ENCODE measurements at regions not wholly inside any gene's neighbourhood (a gene's known extent, or its start where the extent isn't known, plus 50 kb on each side); places are given as distances from the start of the nearest gene placed in this dataset.
A peak's percentile ranks its signal among the peaks of the same experiment; 100 is the strongest.

DNA sequence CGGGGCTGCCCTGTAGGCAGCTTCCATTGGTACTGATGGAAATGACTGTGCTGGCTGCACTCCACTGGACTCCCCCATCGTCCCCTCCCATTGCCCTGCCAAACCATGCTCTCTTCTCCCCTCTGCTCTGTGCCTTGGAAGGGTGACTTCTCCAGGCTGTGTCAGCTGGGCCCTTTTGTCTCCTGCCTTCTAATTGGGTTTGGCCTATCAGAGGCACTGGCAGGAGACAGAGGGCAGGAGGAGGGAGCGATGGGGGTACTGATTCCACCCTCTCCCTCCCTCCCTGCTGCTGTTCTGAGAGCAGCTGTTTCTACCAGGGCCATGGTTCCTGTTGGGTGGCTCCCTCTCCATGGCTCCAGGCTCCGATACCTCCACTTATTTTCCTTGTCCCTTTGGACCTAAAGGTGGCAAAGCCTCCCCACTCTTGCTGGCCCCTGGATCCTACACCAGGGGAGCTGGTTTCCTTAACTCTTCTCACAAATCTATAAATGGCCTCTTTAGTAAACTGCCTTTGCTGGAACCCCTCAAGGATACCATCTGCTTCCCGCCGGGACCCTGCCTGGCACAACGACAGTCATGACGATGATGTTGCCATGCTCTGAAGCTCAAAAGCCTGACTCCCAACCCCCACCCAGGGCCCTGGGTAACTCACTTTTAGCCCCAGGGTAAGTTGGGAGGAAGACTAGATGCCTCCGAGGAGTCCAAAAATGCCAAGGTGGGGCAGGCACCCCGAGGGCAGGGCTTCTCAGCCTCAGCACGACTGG is 123.8 kb upstream of the RPL38 start:
- WGBS, 10 experiments, result 58 to 85% (median 74%) methylated on average over 2 to 9 of the region's 11 CpGs; no CpG with 5 or more reads in 3 of the 10 experiments
- Histone ChIP-seq H3K27ac (no peak overlapping the region), H3K4me3 (no peak overlapping the region), H3K4me1 (replicated peaks in 1 of 2) (peaks cover 10 to 27% of the 10 kb centered on the region in 2 donors)
- peak in 4 of 8 experiments; percentile 9 to 37 (median 32) for ATAC-seq (replicated peaks in 6 of 8)
- in situ Hi-C loops (cut with MboI; ENCODE audit: low pct_unique_long_range_greater_than_20kb in 2 of 9, low sequenced_read_pairs in 9 of 9, unreplicated experiment in 9 of 9), result no loop called here

DNA sequence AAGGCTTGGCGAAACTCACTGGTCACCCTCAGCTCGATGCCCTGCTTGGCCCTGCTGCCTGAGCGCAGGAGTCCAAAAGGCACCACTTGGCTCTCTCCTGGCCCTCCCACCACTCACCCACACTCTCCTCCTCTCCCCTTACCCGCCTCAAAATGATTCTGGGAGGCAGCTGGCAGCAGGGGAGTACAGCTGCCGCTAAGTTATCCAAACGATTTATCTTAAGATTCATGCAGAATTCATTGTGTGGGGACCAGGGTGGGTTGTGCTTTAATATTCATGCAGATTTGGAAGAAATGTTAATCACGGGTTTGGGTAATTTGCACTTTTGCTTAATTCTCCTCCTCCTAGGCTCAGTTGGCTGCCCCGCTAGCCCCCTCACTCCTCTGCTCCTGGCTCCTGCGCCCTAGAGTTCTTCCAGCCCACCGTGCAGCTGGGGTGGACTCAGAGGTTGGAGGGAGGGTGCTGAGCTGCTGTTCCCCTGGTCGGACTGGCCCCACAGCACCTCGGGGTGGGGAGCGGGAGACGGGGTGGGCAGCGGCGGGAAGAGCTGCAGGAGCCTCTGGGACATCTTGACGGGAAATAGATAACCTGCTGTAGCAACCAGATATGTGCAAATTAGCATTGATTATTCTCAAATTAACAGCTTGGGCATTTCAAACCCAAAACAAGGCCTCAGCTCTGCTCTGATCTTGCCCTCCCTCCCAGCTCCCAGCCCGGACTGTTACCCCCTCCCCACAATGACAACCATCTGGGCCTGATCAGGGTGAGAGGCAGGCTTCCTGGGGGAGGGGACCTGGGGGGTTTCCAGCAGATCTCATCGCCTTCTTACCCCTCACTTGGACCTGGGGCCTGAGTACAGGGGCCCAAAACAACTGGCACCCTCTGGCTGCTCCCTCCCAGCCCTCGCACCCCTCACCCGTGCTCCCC is 122.6 kb upstream of the RPL38 start:
- Histone ChIP-seq H3K27ac (no peak overlapping the region), H3K4me1 (replicated peaks in 1 of 2) (peaks cover 10 to 27% of the 10 kb centered on the region in 2 donors), H3K4me3 (no peak overlapping the region)
- peak; percentile 42 to 88 (median 63) for ATAC-seq (replicated peaks in 6 of 8)
- WGBS, 10 experiments, result 7 to 80% (median 58%) methylated on average over 1 to 8 of the region's 21 CpGs; no CpG with 5 or more reads in 2 of the 10 experiments
- in situ Hi-C loops (cut with MboI; ENCODE audit: low pct_unique_long_range_greater_than_20kb in 2 of 9, low sequenced_read_pairs in 9 of 9, unreplicated experiment in 9 of 9), result no loop called here

DNA sequence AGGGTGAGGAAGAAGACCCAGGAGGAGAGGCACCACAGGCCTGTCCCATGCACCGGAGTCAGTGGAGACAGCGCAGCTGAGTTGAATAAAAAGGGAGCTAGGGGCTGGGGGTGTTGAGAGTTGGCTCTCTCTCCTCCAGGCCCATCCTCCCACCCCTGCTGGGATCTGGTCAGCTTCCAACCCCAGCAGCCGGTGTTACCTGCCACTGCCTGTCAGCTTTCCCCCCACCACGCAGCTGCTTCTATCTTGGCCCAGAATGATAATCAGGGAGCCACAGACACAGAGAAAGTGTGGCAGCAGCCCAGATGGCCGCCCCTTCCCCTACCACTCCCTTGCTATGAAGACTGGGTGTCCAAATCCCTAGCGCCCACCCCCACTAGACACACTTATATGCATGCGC is 120.6 kb upstream of the RPL38 start:
- Histone ChIP-seq H3K4me3 (no peak overlapping the region), H3K27ac (no peak overlapping the region), H3K4me1 (replicated peaks in 1 of 2) (peaks cover 12 to 24% of the 10 kb centered on the region in 2 donors)
- in situ Hi-C loops (cut with MboI; ENCODE audit: low pct_unique_long_range_greater_than_20kb in 2 of 9, low sequenced_read_pairs in 9 of 9, unreplicated experiment in 9 of 9), result no loop called here
- 62 to 100% (median 100%) methylated on average over 1 to 3 of the region's 7 CpGs; no CpG with 5 or more reads in 5 of the 10 experiments for WGBS, 10 experiments
- no peak for ATAC-seq (replicated peaks in 6 of 8)

DNA sequence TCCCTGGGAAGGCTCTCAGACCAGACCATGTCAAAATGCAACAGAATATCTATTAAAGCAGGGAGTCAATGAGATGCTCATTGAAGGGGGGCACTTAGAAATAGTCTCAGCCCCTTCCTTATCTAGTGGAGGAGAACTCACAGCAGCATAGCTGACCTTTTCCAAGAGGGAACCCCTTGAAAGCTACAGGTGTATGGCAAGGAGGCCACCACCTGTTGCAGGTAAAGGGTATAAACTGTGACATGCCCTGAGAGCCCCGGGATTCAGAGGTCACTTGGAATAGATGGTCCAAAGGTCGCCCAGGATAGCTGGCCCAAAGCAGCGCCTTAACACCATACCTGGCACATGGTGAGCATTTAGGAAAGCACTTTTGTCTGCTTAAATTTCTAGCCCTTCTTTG is 120.2 kb upstream of the RPL38 start:
- Histone ChIP-seq H3K4me3 (no peak overlapping the region), H3K4me1 (replicated peaks in 1 of 2) (peaks cover 16 to 24% of the 10 kb centered on the region in 2 donors), H3K27ac (no peak overlapping the region)
- WGBS, 10 experiments, result 7 to 100% (median 80%) methylated on average over 1 to 3 of the region's 3 CpGs; no CpG with 5 or more reads in 5 of the 10 experiments
- no peak for ATAC-seq (replicated peaks in 6 of 8)
- in situ Hi-C loops (cut with MboI; ENCODE audit: low pct_unique_long_range_greater_than_20kb in 2 of 9, low sequenced_read_pairs in 9 of 9, unreplicated experiment in 9 of 9), result no loop called here

DNA sequence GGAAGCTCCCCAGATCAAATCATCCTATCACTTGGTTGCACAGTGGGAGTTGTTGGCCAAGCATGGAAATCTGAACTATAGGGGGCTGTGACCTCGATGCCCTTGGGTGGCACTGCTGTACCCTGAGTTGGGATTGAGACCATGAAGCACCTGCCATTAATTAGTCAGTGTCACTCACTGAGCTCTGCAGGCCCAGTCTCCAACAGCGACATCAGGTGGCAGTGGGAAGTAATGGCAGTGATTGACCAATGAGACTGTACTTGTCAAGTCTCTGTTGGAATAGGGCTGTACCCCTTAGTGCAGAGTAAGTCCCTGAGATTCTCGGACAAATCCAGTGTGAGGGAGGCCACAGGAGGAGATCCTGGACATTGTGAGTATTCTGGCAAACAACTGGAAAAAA is 118.0 kb upstream of the RPL38 start:
- ATAC-seq (replicated peaks in 6 of 8), result no peak
- no peak overlapping the region for H3K27ac ChIP-seq
- in situ Hi-C loops (cut with MboI; ENCODE audit: low pct_unique_long_range_greater_than_20kb in 2 of 9, low sequenced_read_pairs in 9 of 9, unreplicated experiment in 9 of 9), result no loop called here
- 7 to 88% (median 60%) methylated on average over 1 to 3 of the region's 3 CpGs; no CpG with 5 or more reads in 3 of the 10 experiments for WGBS, 10 experiments
- H3K4me3 ChIP-seq, result no peak overlapping the region
- peaks cover 26 to 29% of the 10 kb centered on the region in 2 donors for H3K4me1 ChIP-seq (replicated peaks in 1 of 2)

DNA sequence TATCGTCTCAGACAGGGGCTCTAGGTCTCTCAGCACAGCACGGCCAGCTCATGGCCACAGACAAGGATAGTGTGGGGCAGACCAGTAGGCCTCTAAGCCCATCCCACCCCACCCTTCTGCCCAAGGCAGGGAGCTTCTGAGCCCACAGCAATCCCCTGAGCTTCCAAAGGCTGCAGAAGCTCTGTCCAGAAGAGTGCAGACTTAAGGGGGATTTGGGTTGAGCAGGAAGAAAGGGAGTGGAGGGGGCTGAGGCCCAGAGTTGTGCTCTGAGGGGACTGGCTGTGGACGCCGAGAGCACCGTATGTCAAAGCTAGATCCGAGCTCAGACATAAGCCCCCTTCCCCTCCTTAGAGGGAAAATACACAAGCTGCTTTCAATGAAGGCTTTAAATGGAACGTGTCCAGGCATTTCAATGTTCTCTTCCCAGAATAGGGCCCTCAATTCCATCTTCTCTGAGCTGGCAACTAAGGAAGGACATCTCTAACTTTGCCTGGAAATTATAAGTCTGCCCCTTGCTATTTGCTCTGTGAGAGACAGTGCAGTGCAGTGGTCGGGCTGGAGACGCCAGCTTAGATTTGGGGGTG is 116.4 kb upstream of the RPL38 start:
- in situ Hi-C loops (cut with MboI; ENCODE audit: low pct_unique_long_range_greater_than_20kb in 2 of 9, low sequenced_read_pairs in 9 of 9, unreplicated experiment in 9 of 9), result no loop called here
- Histone ChIP-seq H3K4me1 (replicated peaks in 1 of 2) (peaks cover 15 to 19% of the 10 kb centered on the region in 2 donors), H3K27ac (no peak overlapping the region), H3K4me3 (no peak overlapping the region)
- WGBS, 10 experiments, result 14 to 100% (median 32%) methylated on average over 1 to 5 of the region's 9 CpGs; no CpG with 5 or more reads in 4 of the 10 experiments
- no peak for ATAC-seq (replicated peaks in 6 of 8)

DNA sequence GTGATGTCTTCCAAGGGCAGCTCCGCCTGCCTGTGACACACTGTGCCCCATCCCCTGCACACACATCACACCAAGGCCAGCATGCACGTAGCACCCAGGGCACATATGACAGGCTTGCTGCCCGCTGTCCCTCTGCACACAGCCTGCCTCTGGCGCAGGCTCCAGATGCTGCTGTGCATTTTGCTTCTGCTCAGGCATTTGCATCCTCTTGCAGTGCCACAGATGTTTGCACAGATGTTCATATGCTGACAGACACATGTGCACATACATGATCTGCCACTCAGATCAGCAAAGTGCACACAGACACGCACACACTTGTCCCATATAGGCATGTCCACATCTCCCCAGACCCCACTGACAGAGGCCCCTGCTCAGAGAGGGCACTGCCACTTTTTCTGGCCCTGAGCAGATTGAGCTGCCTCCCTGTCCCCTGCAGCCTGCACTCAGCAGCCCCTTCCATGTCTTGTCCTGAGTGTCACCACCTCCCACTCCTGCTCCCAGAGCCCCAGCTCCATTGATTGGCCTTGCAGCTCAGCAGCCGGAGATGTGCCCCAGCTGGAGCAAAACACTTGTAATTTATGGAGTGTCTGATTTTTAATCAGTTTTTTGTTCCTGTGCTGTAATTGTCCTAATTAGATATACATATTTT is 115.1 kb upstream of the RPL38 start:
- 0 to 90% (median 51%) methylated on average over 1 to 5 of the region's 6 CpGs; no CpG with 5 or more reads in 4 of the 10 experiments for WGBS, 10 experiments

DNA sequence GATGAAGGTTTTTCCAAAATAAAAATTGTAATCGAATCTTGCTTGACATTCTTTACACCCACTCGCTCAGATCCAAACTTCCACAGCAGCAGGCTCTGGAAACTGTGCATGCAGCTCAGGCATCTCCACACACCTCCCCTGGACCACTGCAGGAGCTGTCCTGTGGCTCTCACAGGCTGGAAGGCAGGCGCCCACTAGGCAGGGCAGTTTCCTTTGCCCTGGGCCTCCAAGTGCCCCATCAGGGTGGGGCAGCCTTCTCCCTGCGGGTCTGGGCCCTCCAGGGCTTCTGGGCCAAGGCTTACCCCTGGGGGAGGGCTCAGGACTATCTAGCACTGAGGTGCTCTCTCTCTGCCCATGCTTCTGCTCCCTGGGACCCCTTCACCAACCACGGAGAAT is 114.5 kb upstream of the RPL38 start:
- H3K27ac ChIP-seq, result peak overlapping the region in 1 of 2 donors; percentile 51
- in situ Hi-C loops (cut with MboI; ENCODE audit: low pct_unique_long_range_greater_than_20kb in 2 of 9, low sequenced_read_pairs in 9 of 9, unreplicated experiment in 9 of 9), result no loop called here
- H3K4me3 ChIP-seq, result no peak overlapping the region
- 0 to 94% (median 62%) methylated on average over 1 to 5 of the region's 5 CpGs; no CpG with 5 or more reads in 2 of the 10 experiments for WGBS, 10 experiments
- peak in 5 of 8 experiments; percentile 30 to 51 (median 45) for ATAC-seq (replicated peaks in 6 of 8)
- H3K4me1 ChIP-seq (replicated peaks in 1 of 2), result peaks cover 15 to 19% of the 10 kb centered on the region in 2 donors

More for the DNA sequence above, 115.1 kb upstream of the RPL38 start:
- Histone ChIP-seq H3K27ac (peak overlapping the region in 1 of 2 donors; percentile 31), H3K4me3 (no peak overlapping the region), H3K4me1 (replicated peaks in 1 of 2) (peaks cover 15 to 19% of the 10 kb centered on the region in 2 donors)
- ATAC-seq (replicated peaks in 6 of 8), result peak in 6 of 8 experiments; percentile 36 to 71 (median 59)
- in situ Hi-C loops (cut with MboI; ENCODE audit: low pct_unique_long_range_greater_than_20kb in 2 of 9, low sequenced_read_pairs in 9 of 9, unreplicated experiment in 9 of 9), result no loop called here

DNA sequence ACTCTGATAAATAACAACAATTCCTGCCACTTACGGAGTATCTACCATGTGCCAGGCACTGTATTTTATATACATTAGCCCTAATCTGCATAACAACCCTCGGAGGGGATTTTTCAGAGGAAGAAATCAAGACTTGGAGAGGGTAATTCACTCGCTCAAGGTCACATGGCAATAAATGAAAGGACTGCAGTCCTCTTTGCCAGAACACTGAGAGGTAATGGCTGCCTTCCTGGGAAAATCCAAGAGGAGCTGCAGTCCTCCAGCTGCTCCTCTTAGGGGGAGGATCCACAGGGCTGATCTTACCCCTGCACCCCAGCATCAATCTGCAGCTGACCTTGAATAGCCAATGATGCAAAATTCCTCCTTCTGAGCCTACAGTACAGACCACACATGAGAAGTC is 114.1 kb upstream of the RPL38 start:
- in situ Hi-C loops (cut with MboI; ENCODE audit: low pct_unique_long_range_greater_than_20kb in 2 of 9, low sequenced_read_pairs in 9 of 9, unreplicated experiment in 9 of 9), result no loop called here
- 20 to 70% (median 60%) methylated on average over 1 to 3 of the region's 3 CpGs; no CpG with 5 or more reads in 4 of the 10 experiments for WGBS, 10 experiments
- peaks cover 15 to 19% of the 10 kb centered on the region in 2 donors for H3K4me1 ChIP-seq (replicated peaks in 1 of 2)
- peak overlapping the region in 1 of 2 donors; percentile 51 for H3K27ac ChIP-seq
- H3K4me3 ChIP-seq, result no peak overlapping the region
- ATAC-seq (replicated peaks in 6 of 8), result peak in 5 of 8 experiments; percentile 8 to 74 (median 60)

DNA sequence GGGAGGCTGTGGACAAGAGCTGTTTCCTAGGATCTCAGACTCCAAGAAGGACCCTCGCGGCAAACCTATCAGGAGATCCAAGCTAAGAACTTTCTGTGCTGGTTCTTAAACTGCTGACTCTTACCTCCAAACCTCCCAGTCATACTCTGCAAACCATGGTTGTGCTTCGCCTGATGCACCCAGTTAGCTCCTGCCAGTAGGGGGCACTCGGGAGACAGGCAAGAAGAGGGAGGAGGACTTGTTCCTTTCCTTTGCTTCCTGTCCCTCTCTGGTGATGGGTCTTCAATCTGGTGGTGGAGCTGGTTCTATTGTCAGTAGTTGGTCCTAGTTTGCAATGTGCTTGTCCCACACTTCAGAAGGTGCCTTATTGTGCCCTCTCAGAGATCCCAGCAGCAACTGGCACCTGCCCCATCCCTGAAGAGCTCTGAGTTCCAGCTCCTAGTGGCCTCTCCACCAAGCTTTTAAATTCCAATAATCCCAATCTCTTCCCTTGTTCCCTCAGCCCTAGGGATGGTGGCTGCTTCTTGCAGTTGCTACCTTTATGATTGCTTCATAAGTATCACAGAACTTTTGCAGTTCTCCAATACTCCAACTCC is 113.5 kb upstream of the RPL38 start:
- in situ Hi-C loops (cut with MboI; ENCODE audit: low pct_unique_long_range_greater_than_20kb in 2 of 9, low sequenced_read_pairs in 9 of 9, unreplicated experiment in 9 of 9), result no loop called here
- Histone ChIP-seq H3K27ac (no peak overlapping the region), H3K4me1 (replicated peaks in 1 of 2) (peaks cover 15 to 19% of the 10 kb centered on the region in 2 donors), H3K4me3 (no peak overlapping the region)
- WGBS, 10 experiments, result 0 to 80% (median 24%) methylated on average over 1 to 2 of the region's 4 CpGs; no CpG with 5 or more reads in 6 of the 10 experiments
- ATAC-seq (replicated peaks in 6 of 8), result peak in 4 of 8 experiments; percentile 15 to 78 (median 72)

DNA sequence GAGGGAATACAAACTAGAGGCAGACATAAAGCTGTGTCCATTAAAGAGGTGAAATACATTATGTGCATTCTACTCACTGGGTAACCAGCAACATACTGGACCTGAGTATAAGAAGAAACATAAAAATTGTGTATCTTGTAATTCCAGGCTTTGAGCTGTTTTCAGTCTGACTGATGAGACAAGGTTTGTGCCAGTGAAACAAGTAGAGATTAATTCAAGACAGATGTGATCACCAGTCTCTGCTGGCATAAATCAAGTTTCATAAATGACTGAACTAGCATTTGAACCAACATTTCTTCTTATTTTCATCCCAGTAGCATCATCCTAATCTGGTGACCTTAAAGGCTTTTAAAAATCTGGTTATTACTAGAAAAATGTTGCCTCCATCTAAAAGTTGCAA is 108.8 kb upstream of the RPL38 start:
- Histone ChIP-seq H3K4me3 (no peak overlapping the region), H3K27ac (no peak overlapping the region), H3K4me1 (replicated peaks in 1 of 2) (peaks cover 18 to 19% of the 10 kb centered on the region in 2 donors)
- in situ Hi-C loops (cut with MboI; ENCODE audit: low pct_unique_long_range_greater_than_20kb in 2 of 9, low sequenced_read_pairs in 9 of 9, unreplicated experiment in 9 of 9), result no loop called here
- ATAC-seq (replicated peaks in 6 of 8), result no peak

DNA sequence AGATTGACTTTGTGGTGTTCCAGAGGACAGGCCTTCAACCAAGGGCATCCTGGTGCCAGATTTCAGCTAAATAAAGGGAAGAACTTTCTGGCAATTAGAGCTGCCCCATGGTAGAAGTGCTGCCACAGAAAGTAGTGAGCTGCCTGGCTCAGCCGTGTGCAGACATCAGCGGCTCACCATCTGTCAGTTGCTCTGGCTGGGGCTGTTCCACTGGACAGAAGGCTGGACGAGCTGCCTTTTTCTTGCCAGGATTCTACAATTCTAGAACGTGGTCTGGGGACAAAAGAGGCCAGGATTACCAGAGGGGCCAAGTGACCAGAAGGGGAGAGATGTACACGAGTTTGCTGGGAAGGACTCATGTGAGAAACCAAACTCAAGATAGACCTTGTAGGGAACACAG is 107.0 kb upstream of the RPL38 start:
- 17 to 63% (median 40%) methylated on average over 2 to 5 of the region's 5 CpGs; no CpG with 5 or more reads in 5 of the 10 experiments for WGBS, 10 experiments
- in situ Hi-C loops (cut with MboI; ENCODE audit: low pct_unique_long_range_greater_than_20kb in 2 of 9, low sequenced_read_pairs in 9 of 9, unreplicated experiment in 9 of 9), result no loop called here
- no peak for ATAC-seq (replicated peaks in 6 of 8)
- H3K4me3 ChIP-seq, result no peak overlapping the region
- H3K27ac ChIP-seq, result no peak overlapping the region
- H3K4me1 ChIP-seq (replicated peaks in 1 of 2), result peaks cover 31 to 32% of the 10 kb centered on the region in 2 donors

Data from motor neuron (in vitro differentiated cells).